DMS153 treated with DMSO at 0.1 percent for 48 hours (cell line): ENCODE measurements at regions not wholly inside any gene's neighbourhood (a gene's known extent, or its start where the extent isn't known, plus 50 kb on each side); places are given as distances from the start of the nearest gene placed in this dataset.
"Not testable (repeated sequence)": the region's sequence is repeated elsewhere in the genome, so short reads cannot be mapped to it uniquely, and the experiment has no call there.

Source experiments
- DNase-seq: peaks from one replicate; lab custom pipeline; 2025; ENCODE audit not compliant: unreplicated experiment; lab: John Stamatoyannopoulos, UW

DNA sequence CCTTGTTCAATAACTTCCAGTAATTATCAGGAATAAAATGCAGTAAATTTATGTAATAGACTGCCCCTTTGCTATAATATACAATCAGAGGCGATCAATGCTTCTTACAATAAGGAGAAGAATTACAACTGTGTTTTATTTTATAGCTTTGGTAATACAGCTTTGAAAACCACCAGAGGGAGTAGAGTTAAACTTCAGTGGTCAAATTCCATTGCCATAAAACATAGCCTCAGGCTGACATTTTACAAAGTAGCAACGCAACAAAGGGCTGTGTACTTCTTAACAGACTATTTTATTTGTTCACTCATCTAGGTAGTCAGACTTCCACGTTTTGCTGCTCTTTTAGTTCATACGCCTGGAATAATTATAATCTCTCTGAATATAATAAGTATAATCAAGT lies 58.5 kb downstream of the TEX13C start:
- no peak for DNase-seq

DNA sequence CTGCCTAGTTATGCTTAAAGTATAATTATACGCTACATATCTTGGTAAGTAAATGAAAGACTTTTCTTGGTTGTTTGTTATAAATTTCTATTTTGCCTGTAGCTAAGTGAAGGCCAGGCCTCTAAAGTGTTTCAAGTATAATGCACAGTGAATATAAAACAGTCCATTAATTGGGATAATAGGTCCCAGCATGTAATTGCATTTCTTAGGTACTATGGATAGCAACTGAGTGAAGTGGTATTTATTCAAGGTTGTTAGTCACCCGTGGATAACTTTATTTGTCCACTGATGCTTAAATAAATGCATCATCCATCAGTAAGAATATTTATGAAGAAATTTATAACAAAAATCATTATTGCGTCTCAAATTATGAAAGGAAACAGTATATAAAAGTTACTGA lies 59.1 kb downstream of the TEX13C start:
- no peak for DNase-seq

DNA sequence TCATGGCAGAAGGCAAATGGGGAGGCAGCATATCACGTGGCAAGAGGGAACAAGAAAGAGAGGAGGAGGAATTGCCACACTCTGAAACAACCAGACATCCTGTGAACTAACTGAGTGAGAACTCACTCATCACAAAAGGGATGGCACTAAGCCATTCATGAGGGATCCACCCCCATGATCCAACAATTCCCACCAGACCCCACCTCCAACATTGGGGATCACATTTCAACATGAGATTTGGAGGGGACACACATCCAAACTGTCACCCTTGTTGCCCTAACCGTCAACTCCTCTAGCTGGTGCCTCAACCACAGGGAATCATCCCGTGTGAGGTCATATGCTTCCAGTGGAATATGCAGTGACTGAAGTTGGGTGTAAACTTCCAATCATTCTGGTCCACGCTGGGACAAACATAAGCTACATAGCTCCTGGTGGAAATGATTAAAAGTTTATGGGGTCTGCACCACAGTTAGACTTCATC lies 62.5 kb downstream of the TEX13C start:
- DNase-seq, result no peak

DNA sequence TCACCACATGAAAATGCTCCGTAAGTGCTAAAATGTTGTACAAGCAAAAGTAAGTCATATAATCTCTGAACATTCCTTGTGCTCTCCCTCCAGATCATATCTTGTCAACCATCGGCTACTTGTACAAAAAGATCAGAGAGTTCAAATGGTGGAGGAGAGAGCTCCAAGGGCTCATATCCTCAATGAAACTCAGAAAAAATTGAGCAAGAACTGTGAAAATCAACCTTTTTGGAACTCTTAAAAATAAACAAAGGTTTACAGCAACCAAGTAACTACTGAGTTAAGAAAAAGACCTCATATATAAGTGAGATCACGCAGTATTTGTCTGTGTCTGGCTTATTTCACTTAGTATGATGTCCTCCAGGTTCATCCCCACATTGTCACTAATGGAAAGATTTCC lies 63.2 kb downstream of the TEX13C start:
- no peak for DNase-seq

DNA sequence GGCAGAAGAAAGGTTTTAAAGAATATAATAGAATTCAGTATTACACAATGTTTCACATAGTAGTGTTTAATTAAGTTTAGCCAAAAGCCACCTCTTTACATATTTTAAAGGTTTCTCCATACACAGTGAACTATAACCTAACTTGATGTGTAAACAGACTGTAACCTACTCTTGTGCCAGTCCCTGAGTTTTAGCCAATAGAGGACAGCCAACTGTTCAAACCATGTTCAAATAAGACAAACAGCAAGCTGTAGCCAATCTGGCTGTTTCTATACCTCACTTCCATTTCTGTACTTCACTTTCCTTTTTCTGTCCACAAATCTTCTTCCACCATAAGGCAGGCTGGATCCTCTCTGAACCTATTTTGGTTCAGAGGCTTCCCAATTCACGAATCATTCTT lies 65.2 kb downstream of the TEX13C start:
- no peak for DNase-seq

DNA sequence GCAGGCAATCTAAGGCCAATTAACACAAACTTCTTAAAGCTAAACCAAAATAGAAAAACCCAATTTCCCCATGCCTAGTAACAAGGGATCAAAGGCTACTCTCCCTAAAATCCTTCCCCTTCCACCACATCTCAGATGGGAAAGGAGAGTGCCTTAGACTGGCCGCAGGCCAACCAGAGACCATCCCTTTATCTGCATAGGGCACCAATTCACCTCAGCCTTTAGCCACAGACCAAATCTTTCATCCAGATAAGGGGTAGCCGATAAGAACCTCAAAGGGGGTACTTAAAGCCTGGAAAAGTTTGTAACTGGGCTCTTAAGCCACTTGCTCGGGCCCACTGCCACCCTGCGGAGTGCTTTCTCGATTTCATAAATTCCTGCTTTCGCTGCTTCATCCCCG lies 68.3 kb downstream of the TEX13C start:
- DNase-seq, result no peak

DNA sequence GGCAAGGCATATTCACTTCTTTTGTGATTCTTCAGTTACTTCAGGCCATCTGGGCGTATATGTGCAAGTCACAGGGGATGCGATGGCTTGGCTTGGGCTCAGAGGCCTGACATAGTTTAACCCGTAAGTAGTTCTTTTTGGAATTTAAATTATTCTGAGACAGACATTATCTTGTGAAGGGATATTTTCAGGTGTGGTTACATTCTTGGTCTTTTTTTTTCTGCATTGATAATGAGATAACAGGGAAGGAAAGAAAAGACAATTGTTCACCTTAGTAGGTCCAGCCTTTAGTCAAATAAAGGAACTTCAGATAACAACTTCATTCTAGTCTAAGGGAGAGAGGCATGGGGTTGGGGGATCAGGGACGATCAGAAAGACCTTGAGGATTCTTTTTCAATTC lies 74.8 kb downstream of the TEX13C start:
- no peak for DNase-seq

DNA sequence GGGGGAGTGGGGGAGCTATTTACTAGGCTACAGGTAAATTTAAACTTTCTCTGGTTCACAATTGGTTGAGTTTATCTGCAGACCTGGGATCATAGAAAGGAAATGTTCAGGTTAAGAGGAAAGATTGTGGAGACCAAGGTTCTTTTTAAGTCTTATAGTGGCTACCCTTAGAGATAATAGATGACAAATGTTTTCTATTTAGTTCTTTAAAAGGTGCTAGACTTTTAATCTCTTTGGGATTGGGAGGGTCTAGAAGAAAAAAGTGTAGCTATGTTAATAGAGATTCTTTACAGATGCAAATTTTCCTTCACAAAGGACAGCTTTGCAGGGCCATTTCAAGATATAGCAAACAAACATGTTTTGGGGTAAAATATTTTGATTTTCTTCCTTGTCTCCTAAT lies 76.0 kb downstream of the TEX13C start:
- DNase-seq, result no peak

DNA sequence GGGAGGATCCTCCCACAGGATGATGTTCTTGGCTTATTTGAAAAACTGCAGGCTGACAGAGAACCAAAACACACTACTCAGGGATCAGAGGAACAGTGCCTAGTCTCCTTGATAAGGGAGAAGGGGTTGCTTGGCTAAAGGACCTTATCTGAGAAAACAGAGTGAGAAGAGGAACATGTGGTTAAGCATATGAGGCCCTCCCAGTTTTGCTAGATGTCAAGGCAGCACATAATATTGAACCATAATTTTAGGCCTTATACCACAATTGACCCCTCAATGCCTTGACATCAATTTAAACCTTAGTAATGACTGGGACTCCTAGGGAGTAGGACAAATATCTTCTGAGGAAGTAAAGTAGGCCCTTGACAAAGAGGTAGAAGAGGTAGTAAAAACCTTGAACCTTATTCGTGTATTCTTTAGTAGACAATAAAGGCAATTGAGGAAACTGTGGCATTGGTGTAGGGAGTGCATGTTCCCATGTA lies 79.3 kb downstream of the TEX13C start:
- DNase-seq, result no peak

DNA sequence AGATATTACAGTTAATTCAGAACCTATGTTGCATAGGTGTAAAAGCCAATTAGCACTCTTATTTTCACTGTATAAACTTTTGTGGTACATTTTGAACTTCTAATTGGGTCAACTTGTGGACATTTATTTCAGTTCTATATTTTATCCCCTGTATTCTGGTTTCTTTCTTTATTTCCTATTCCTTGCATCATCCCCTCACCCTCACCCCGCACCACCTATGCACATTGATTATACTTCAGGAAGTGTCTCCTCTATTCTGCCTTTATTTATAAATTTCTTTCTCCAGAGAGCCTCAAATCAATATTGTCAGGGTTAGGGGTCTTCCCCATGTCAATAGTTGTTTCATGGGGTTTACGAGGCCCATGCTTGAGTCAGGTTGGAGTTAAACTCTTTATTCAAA lies 83.1 kb downstream of the TEX13C start:
- no peak for DNase-seq

DNA sequence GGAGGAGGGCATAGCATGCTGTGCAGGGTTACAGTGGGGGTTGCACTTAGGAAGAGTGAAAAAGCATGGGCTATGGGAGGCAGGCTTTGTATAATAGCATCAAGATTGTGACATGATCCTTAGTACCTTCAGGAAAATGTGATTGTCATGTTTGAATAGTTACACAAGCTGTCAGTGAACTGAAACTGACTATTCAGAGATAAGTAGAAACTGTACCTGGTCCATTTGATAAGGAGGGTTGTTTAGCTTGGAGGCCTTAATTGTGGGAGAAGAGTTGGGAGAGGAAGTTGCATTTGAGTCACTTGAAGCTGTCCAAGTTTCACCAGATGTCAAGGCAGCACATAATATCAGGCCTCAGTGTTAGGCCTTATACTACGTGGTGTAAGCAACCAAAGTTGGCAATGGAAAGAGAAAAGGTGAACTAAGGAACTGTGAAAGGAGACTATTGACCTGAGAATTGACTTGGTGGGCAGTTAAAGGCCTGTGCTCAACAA lies 85.0 kb downstream of the TEX13C start:
- DNase-seq, result no peak

DNA sequence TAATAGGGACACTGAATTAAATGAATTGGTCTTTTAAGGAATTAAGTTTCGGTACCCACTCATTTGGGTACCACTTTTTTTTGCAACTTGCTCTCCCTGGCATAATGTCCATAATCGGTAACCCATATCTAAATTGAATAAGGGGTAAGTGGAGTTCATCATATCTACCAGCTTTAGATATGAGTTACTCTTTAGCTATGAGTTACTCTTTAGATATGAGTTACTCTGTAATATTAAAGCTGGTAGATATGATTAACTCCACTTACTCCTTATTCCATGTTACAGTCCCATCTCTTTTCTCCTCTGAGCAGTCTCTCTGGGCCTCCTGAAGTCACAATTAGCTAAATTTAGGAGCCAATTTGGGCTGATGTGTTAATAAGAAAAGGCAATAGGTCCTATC lies 85.7 kb downstream of the TEX13C start:
- no peak for DNase-seq

DNA sequence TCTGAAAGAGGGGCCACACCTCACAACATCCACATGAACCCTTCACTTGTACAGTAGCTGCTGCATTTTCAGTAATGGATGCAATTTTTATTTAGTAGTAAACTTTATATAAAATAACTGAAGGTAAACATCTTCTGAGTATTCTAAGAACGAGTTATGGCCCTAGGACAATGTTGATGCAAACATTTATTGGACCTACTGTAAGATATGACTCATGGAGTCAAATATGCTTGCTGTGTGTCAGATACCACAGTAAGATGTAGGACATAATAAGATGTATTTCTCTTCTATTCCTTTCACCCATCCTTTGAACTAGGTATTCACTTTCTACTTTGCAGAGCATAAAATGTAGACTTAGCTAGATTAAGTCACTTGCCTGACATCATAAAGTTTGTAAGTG lies 87.6 kb downstream of the TEX13C start:
- DNase-seq, result no peak

DNA sequence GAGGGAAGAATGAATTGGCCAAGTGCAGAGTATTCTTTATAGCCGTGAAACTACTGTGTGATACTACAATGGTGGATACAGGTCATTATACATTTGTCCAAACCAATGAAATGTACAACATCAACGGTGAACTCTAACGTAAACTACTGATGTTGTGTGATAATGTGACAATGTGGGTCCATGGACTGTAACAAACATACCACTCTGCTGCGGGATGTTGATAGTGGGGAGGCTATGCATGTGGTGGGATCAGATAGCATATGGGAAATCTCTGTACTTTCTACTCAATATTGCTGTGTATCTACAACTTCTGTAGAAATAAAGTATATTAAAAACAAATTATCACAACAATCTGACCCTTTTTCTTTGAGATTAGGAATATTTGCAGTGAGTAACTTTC lies 101.1 kb downstream of the TEX13C start:
- no peak for DNase-seq

DNA sequence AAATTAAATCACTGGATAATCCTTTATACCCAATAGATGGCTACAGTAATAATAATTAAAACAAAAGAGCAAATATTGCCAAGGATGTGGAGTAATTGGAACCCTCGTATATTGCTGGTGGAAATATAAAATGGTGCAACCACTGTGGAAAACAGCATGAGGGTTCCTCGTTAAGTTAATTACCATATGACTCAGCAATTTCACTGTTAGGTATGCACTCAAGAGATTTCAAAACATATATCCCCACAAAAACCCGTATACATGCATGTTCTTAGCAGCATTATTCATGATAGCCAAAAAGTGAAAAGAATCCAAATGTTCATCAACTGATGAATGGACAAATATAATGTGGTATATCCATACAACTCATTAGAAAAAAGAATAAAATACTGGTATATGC lies 103.3 kb downstream of the TEX13C start:
- DNase-seq, result no peak

DNA sequence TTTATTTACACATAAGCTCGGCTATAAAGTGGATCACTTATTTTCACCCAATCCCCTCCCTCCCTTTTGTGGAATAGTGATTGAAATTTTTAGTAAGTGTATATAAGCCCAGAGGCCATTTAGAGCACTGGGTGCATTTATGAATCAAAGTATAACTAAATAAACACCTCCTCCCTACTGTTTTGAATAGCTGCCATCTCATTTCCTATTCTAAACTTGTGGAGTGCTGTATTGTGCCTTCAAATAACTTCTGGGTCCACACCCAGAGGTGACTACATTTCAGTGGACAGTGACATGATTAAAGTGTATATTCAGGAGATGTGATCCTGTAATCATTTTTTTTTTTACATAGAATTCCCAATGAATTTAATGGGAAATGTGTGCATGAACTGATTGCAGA lies 104.9 kb downstream of the TEX13C start:
- DNase-seq, result no peak

DNA sequence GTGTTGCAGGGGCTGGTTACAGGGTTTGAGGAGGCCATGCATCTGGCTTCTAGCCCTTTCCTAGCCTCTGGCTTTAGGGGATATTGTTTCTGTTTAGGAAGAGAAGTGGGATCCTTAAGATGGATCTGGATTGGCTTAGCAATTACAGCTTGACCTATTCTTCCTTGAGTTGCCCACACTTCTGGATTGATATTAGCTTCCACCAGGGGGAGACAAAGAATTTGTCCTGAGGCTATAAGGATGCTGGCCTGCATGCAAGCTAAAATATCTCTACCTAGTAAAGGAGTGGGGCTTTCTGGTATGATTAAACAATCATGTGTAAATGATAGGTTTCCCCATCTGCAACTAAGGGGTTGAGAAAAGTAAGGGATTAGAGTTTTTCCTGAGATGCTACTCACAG lies 117.2 kb downstream of the TEX13C start:
- DNase-seq, result no peak

DNA sequence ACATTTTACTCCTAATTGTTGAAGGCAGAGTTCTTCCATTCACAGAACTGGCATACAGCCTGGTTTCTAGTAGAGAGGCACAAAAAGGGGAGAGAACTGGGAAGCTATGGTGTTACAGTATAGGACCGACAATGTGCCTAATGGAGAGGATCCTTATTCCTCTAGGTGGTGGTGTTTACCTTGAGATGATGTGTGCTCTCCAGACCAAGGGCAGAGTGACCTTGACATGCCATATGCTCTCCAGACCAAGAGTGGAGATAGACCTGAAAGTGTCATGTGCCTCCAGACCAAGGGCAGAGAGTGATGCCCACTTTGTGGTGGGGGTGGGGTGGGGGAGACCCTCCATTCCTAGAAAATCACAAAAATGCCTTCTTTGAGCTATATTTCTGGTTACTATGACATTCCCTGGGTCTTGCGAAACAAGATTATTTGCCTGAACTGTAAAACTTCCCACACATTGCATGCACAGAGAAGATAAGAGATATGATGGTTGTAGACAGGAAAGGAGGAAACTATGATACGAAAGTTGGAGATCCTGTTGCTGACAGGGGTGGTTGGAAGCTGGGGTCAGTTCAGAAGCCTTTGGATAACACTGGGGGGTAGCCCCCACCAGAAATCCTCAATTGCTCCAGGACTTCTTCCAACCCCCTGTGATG lies 119.7 kb downstream of the TEX13C start:
- no peak for DNase-seq

DNA sequence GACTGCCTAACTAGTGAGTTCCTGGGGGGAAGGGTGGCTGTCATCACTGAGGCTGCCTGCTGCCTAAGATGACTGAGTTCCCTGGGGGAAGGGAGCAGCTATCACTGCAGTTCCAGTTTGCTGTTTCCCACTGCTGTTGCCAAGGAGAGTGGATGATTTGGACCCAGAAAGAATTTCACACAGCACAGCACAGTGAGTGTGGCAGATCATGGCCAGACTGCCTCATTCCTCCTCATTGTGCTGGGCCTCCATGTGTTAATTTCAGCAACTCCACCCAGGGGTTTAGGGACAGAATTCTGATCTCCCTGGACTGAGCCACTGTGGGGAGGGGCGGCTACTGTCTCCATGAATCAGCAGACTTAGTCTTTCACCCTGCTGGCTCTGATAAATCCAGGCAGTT lies 125.0 kb downstream of the TEX13C start:
- no peak for DNase-seq

DNA sequence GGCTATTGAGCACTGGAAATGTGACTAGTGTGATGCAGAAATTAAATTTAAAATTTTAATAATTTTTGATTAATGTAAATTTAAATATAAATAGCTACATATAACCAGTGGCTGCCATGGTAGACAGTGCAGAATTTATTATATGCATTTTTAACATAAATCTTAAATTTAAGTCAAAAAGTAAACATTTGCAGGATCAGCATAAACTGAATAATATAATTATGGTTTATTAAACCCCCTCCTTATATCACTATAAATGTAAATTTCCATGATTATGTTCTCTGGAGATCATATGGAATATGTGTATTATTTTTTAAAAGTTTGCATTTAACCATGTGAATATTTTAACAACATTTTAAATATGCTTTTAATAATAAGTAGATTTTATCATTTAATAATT lies 155.8 kb downstream of the TEX13C start:
- DNase-seq, result no peak

DNA sequence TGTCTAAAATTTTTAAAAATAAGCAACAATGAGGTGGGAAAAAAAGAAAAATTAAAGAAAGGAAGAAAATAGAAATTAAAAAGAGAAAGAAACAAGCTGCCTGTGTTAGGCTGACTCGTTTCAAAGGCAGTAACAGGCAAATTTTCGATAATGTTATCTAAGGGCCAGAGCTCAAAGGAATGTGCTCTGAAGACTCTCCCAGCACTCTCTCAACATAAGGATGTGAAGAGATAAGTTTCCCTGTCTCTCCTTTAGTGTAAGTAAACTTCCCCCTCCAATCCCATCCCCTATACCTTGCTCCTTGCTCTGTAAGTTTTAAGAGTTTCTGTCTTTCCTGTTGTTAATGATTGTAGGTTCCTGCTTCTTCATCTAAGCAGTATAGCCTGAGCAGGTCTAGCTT lies 172.8 kb downstream of the TEX13C start:
- DNase-seq, result no peak

DNA sequence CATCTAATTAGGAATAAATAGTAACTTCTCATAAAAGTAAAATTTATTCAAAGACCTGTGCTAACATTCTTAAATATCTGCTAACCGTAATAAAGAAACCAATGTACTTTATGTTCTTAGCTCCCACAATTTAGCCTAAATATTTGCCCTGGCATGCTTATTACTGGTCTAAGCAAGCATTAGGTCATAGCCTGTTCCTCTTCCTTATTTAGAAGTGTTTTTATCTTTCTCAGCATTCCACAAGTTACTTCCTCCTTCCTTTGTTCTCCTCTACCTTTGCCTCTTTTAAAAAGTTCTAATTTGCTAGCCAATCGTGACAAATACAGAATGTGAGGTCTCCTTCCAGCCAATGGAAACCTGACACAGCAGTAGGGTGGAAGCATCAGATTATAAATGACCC lies 173.3 kb downstream of the TEX13C start:
- not testable (repeated sequence) for DNase-seq

DNA sequence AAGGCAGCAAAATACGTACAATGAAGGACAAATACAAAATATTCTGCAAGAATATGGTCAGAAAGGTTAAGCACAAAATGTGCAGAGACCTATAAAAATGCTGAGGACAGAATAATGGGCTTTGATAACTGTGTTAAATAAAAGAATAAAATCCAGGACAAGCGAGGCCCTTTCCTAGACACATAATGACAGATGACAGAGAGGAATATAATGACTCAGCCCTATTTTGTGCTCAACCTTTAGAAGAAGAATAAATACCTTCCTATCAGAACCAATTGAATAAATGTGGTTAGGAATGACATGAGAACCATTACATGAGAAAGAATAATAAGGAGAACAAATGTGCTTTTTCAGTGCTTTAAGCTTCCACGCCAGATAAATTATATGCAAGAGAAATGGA lies 178.0 kb downstream of the TEX13C start:
- DNase-seq, result no peak
